Neural cell (in vitro differentiated cells): ENCODE measurements at regions not wholly inside any gene's neighbourhood (a gene's known extent, or its start where the extent isn't known, plus 50 kb on each side); places are given as distances from the start of the nearest gene placed in this dataset.

ENCODE experiments used
- H2AFZ ChIP-seq: fragments of 200-600, 300-800 bp; sonication (generic), shearing (Covaris generic); 2 replicates; pipeline ENCODE4 v1.6.0; 2014; ENCODE audit warnings: low read depth, mild to moderate bottlenecking, antibody characterized with exemption, low read length, moderate library complexity
- H3F3A ChIP-seq: fragments of 200-600 bp; shearing (Covaris generic); 2 replicates; pipeline ENCODE4 v1.6.1; 2016; ENCODE audit warnings: mild to moderate bottlenecking, moderate library complexity, mixed read lengths, antibody characterized with exemption, low read length; ENCODE audit not compliant: insufficient read depth, poor library complexity, severe bottlenecking
- H3K27ac ChIP-seq: fragments of 200-600, 300-800 bp; sonication (generic), shearing (Covaris generic); 2 replicates; pipeline ENCODE4 v1.5.1; 2014; ENCODE audit warnings: mild to moderate bottlenecking, low read length, moderate library complexity
- H3K27me3 ChIP-seq: fragments of 300-800, 200-600 bp; sonication (generic), shearing (Covaris generic); 2 replicates; pipeline ENCODE4 v1.6.0; 2014; ENCODE audit warnings: mild to moderate bottlenecking, low read depth, low read length, moderate library complexity; ENCODE audit not compliant: insufficient read depth
- H3K36me3 ChIP-seq: fragments of 300-800, 200-600 bp; sonication (generic), shearing (Covaris generic); 2 replicates; pipeline ENCODE4 v1.5.1; 2014; ENCODE audit warnings: mild to moderate bottlenecking, antibody characterized with exemption, low read length, moderate library complexity; ENCODE audit not compliant: insufficient read depth
- H3K4me2 ChIP-seq: fragments of 300-800, 200-600 bp; sonication (generic), shearing (Covaris generic); 2 replicates; pipeline ENCODE4 v1.6.0; 2014; ENCODE audit warnings: mild to moderate bottlenecking, low read length
- H3K4me3 ChIP-seq: fragments of 300-800, 200-600 bp; sonication (generic), shearing (Covaris generic); 2 replicates; pipeline ENCODE4 v1.5.1; 2014; ENCODE audit warnings: mild to moderate bottlenecking, low read length, moderate library complexity
- H3K79me2 ChIP-seq: fragments of 200-600 bp; shearing (Covaris generic); replicated peaks from 2 replicates; pipeline ENCODE4 v1.6.0; 2014; ENCODE audit warnings: mild to moderate bottlenecking, low read length, moderate library complexity; ENCODE audit not compliant: insufficient read depth
- H3K9ac ChIP-seq: fragments of 300-800, 200-600 bp; sonication (generic), shearing (Covaris generic); 2 replicates; pipeline ENCODE4 v1.6.1; 2016; ENCODE audit warnings: mild to moderate bottlenecking, low read length, mixed read lengths
- H3K9me2 ChIP-seq: fragments of 200-600 bp; shearing (Covaris generic); 2 replicates; pipeline ENCODE4 v1.6.1; 2016; ENCODE audit warnings: mild to moderate bottlenecking, low read length, mixed read lengths; ENCODE audit not compliant: insufficient read depth
- H3K9me3 ChIP-seq: fragments of 200-600, 300-800 bp; sonication (generic), shearing (Covaris generic); 2 replicates; pipeline ENCODE4 v1.6.1; 2016; ENCODE audit warnings: mild to moderate bottlenecking, mixed run types, low read length, moderate library complexity, mixed read lengths
- H4K20me1 ChIP-seq: fragments of 200-600 bp; shearing (Covaris generic); 2 replicates; pipeline ENCODE4 v1.6.1; 2016; ENCODE audit warnings: mild to moderate bottlenecking, mixed run types; ENCODE audit not compliant: insufficient read depth
- EP300 ChIP-seq: fragments of 450-650 bp; conservative IDR thresholded peaks from 2 replicates; pipeline ENCODE4 v1.6.1; 2014; ENCODE audit warnings: antibody characterized with exemption, mild to moderate bottlenecking, moderate library complexity; ENCODE audit not compliant: poor library complexity, severe bottlenecking
- EZH2 ChIP-seq: fragments of 200-600, 300-800 bp; shearing (Covaris generic), sonication (generic); IDR thresholded peaks from 2 replicates; pipeline ENCODE4 v1.6.1; 2014; ENCODE audit warnings: antibody characterized with exemption, low read length, borderline replicate concordance, mild to moderate bottlenecking; ENCODE audit not compliant: insufficient read depth, poor library complexity, severe bottlenecking
- MXI1 ChIP-seq: fragments of 450-650 bp; conservative IDR thresholded peaks from 2 replicates; pipeline ENCODE4 v1.6.1; 2014; ENCODE audit warnings: antibody characterized with exemption, mild to moderate bottlenecking; ENCODE audit not compliant: poor library complexity, severe bottlenecking
- POLR2AphosphoS5 ChIP-seq: IDR thresholded peaks from 2 replicates; pipeline ENCODE4 v1.6.1; 2012
- RAD21 ChIP-seq: fragments of 450-650 bp; conservative IDR thresholded peaks from 2 replicates; pipeline ENCODE4 v1.6.1; 2014; ENCODE audit warnings: antibody characterized with exemption, mild to moderate bottlenecking, moderate library complexity
- SMC3 ChIP-seq: fragments of 450-650 bp; conservative IDR thresholded peaks from 2 replicates; pipeline ENCODE4 v1.6.1; 2014; ENCODE audit warnings: antibody characterized with exemption, mild to moderate bottlenecking, moderate library complexity; ENCODE audit not compliant: poor library complexity
- TAF1 ChIP-seq: IDR thresholded peaks from 2 replicates; pipeline ENCODE4 v1.6.1; 2012; ENCODE audit warnings: low read depth
- TF ChIP-seq, protein P1 (sequence below): IDR thresholded peaks from 2 replicates; pipeline ENCODE4 v1.6.1; 2012; ENCODE audit warnings: borderline replicate concordance
- TF ChIP-seq, protein P2 (sequence below): fragments of 450-650 bp; IDR thresholded peaks from 2 replicates; pipeline ENCODE4 v1.5.1; 2014; ENCODE audit warnings: antibody characterized with exemption, mild to moderate bottlenecking, moderate library complexity; ENCODE audit not compliant: poor library complexity, severe bottlenecking

DNA sequence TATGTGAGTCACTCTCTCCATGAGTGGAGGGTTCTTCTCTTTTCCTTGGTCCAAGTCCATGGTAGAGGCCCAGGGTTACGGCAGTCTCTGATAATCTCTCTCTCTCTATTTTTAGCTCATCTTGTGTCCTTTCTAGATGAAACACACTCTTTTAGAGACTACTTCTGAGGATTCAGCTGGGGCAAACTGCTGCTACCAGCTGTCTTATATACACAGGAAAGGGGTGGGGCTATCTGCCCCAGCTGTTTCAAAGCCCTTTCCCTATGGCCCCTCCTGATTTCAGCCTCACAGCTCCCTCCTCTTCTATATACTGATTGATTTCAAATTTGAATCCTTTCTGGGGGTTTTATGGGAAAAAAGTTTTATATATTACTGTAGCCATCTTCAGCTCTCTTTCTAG lies 324.8 kb downstream of the RWDD3 start:
- Histone ChIP-seq H4K20me1 (no peaks in the 10 kb centered on the region), H3K4me3 (no peak overlapping the region), H3K9me2 (no peaks in the 10 kb centered on the region), H3K79me2 (no peaks in the 10 kb centered on the region), H3F3A (no peaks in the 10 kb centered on the region), H3K36me3 (no peaks in the 10 kb centered on the region), H3K9ac (no peak overlapping the region), H3K4me2 (no peak overlapping the region), H3K27ac (no peak overlapping the region), H3K27me3 (no peaks in the 10 kb centered on the region), H2AFZ (no peak overlapping the region), H3K9me3 (no peaks in the 10 kb centered on the region)
- TF ChIP-seq SMC3: no peak

DNA sequence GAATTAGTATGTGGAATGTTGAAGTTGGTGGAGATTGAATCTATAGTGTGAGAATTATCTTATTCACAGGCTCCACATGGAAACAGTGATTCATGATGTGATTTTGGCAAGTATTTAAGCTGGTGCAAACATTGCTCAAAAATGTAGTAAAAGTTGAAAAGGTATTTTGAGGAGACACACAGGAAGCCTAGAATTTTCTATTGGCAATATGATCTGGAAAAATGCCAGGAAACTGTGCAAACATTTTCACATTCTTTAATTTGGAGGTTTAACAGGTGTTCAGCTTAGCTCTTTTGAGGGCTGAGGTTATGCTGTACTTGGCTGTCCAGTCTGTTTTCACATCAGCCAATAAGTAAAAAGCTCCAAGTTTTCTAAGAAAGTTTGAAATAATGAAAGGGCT lies 327.3 kb downstream of the RWDD3 start:
- H3K9me3 ChIP-seq: no peaks in the 10 kb centered on the region
- no peak overlapping the region for H2AFZ ChIP-seq
- H3F3A ChIP-seq: no peaks in the 10 kb centered on the region
- no peak overlapping the region for H3K4me3 ChIP-seq
- H3K36me3 ChIP-seq: no peaks in the 10 kb centered on the region
- TF ChIP-seq POLR2AphosphoS5 (no peak), RAD21 (no peak), SMC3 (no peak), EP300 (no peak), MXI1 (no peak), TAF1 (no peak), EZH2 (no peak)
- TF ChIP-seq, protein P1, sequence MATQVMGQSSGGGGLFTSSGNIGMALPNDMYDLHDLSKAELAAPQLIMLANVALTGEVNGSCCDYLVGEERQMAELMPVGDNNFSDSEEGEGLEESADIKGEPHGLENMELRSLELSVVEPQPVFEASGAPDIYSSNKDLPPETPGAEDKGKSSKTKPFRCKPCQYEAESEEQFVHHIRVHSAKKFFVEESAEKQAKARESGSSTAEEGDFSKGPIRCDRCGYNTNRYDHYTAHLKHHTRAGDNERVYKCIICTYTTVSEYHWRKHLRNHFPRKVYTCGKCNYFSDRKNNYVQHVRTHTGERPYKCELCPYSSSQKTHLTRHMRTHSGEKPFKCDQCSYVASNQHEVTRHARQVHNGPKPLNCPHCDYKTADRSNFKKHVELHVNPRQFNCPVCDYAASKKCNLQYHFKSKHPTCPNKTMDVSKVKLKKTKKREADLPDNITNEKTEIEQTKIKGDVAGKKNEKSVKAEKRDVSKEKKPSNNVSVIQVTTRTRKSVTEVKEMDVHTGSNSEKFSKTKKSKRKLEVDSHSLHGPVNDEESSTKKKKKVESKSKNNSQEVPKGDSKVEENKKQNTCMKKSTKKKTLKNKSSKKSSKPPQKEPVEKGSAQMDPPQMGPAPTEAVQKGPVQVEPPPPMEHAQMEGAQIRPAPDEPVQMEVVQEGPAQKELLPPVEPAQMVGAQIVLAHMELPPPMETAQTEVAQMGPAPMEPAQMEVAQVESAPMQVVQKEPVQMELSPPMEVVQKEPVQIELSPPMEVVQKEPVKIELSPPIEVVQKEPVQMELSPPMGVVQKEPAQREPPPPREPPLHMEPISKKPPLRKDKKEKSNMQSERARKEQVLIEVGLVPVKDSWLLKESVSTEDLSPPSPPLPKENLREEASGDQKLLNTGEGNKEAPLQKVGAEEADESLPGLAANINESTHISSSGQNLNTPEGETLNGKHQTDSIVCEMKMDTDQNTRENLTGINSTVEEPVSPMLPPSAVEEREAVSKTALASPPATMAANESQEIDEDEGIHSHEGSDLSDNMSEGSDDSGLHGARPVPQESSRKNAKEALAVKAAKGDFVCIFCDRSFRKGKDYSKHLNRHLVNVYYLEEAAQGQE: no peak
- TF ChIP-seq, protein P2, sequence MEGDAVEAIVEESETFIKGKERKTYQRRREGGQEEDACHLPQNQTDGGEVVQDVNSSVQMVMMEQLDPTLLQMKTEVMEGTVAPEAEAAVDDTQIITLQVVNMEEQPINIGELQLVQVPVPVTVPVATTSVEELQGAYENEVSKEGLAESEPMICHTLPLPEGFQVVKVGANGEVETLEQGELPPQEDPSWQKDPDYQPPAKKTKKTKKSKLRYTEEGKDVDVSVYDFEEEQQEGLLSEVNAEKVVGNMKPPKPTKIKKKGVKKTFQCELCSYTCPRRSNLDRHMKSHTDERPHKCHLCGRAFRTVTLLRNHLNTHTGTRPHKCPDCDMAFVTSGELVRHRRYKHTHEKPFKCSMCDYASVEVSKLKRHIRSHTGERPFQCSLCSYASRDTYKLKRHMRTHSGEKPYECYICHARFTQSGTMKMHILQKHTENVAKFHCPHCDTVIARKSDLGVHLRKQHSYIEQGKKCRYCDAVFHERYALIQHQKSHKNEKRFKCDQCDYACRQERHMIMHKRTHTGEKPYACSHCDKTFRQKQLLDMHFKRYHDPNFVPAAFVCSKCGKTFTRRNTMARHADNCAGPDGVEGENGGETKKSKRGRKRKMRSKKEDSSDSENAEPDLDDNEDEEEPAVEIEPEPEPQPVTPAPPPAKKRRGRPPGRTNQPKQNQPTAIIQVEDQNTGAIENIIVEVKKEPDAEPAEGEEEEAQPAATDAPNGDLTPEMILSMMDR: no peak
- no peaks in the 10 kb centered on the region for H3K79me2 ChIP-seq
- no peaks in the 10 kb centered on the region for H3K9me2 ChIP-seq
- no peaks in the 10 kb centered on the region for H3K27me3 ChIP-seq
- no peak overlapping the region for H3K4me2 ChIP-seq
- no peak overlapping the region for H3K27ac ChIP-seq
- no peak overlapping the region for H3K9ac ChIP-seq
- H4K20me1 ChIP-seq: no peaks in the 10 kb centered on the region

DNA sequence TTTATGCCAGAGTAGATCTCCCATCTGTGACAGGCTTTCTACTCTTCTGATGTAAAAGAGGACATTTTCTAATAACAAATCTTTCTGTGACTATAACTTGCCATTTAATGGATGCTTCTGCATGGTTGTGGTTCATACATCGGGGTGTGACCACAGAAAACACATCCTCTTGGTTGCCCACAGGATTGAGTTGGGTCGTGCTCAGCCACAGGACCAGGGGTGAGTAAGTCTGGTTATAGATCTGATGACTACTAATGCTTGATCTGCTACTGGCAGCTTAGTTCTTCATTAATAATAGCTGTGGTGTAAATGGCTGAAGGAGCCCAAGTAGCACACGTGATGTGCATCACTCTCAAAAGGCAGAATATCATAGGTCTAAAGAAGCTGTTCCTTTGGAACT lies 328.2 kb downstream of the RWDD3 start:
- Histone ChIP-seq H3K9ac (no peak overlapping the region), H3F3A (no peaks in the 10 kb centered on the region), H3K4me3 (no peak overlapping the region), H3K79me2 (no peaks in the 10 kb centered on the region), H4K20me1 (no peaks in the 10 kb centered on the region), H3K36me3 (no peaks in the 10 kb centered on the region), H3K9me2 (no peaks in the 10 kb centered on the region), H3K27ac (no peak overlapping the region), H3K9me3 (no peaks in the 10 kb centered on the region), H3K4me2 (no peak overlapping the region), H3K27me3 (no peaks in the 10 kb centered on the region), H2AFZ (no peak overlapping the region)
- no peak for TF ChIP-seq MXI1
- no peak for TF ChIP-seq POLR2AphosphoS5
- no peak for TF ChIP-seq EP300
- no peak for TF ChIP-seq RAD21
- TF ChIP-seq TAF1: no peak
- no peak for TF ChIP-seq SMC3
- no peak for TF ChIP-seq EZH2
- TF ChIP-seq, protein P1: no peak
- TF ChIP-seq, protein P2: no peak
